ENCODE measurements at regions not wholly inside any gene's neighbourhood (a gene's known extent, or its start where the extent isn't known, plus 50 kb on each side); places are given as distances from the start of the nearest gene placed in this dataset.

DNA sequence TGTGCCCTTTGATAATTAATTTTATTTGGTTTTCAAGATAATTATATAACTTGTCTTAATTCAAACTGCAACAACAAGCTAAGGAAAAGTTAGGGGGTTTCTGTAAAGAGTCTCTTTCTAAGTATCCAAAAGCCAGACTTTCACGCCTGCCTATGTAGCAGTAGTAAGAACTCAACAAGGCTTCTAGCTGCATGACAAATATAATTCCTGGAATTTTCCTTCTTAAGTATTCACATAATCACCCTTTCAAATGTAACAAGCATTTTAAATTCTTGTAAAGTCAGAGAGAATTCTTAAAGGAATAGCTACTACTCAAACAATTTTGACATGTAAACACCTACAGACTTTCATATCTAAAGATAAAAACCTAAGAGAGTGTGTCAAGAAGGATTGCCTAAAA, 189.7 kb upstream of the NDST3 start:
- intact Hi-C loops (cut with micrococcal nuclease; ENCODE audit: unreplicated experiment) = no loop called here
- no TSS peak for BruUV-seq (replicated peaks)
- TF ChIP-seq POLR2AphosphoS5 (IDR thresholded peaks at IDR 0.05; ENCODE audit: low read depth, low read length) (no peak), TCF7L2 (IDR thresholded peaks at IDR 0.05; ENCODE audit: low read depth, low read length) (no peak), SIN3A (IDR thresholded peaks at IDR 0.05; ENCODE audit: borderline replicate concordance, insufficient read depth, low read depth, low read length) (no peak), CTCF (IDR thresholded peaks at IDR 0.05) (no peak)
- TF ChIP-seq, protein P1, sequence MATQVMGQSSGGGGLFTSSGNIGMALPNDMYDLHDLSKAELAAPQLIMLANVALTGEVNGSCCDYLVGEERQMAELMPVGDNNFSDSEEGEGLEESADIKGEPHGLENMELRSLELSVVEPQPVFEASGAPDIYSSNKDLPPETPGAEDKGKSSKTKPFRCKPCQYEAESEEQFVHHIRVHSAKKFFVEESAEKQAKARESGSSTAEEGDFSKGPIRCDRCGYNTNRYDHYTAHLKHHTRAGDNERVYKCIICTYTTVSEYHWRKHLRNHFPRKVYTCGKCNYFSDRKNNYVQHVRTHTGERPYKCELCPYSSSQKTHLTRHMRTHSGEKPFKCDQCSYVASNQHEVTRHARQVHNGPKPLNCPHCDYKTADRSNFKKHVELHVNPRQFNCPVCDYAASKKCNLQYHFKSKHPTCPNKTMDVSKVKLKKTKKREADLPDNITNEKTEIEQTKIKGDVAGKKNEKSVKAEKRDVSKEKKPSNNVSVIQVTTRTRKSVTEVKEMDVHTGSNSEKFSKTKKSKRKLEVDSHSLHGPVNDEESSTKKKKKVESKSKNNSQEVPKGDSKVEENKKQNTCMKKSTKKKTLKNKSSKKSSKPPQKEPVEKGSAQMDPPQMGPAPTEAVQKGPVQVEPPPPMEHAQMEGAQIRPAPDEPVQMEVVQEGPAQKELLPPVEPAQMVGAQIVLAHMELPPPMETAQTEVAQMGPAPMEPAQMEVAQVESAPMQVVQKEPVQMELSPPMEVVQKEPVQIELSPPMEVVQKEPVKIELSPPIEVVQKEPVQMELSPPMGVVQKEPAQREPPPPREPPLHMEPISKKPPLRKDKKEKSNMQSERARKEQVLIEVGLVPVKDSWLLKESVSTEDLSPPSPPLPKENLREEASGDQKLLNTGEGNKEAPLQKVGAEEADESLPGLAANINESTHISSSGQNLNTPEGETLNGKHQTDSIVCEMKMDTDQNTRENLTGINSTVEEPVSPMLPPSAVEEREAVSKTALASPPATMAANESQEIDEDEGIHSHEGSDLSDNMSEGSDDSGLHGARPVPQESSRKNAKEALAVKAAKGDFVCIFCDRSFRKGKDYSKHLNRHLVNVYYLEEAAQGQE (IDR thresholded peaks at IDR 0.05; ENCODE audit: insufficient read depth in 1 of 2, low read depth in 2 of 2, low read length in 1 of 2) = no peak
- Histone ChIP-seq H3K27me3 (ENCODE audit: control insufficient read depth, insufficient read depth, low read length) (no peaks in the 10 kb centered on the region), H3K4me1 (ENCODE audit: control insufficient read depth, insufficient read depth, low read length) (no peaks in the 10 kb centered on the region), H3K27ac (ENCODE audit: low read length) (no peak overlapping the region), H3K4me3 (ENCODE audit: low read depth in 2 of 2, low read length in 2 of 2) (no peak overlapping the region), H3K36me3 (ENCODE audit: control insufficient read depth, insufficient read depth, low read length) (no peaks in the 10 kb centered on the region), H3K9me3 (ENCODE audit: control insufficient read depth, insufficient read depth, low read depth, low read length) (no peaks in the 10 kb centered on the region)
- in situ Hi-C loops (cut with HindIII; ENCODE audit: low pct_unique_long_range_greater_than_20kb, low sequenced_read_pairs) = no loop called here
- CTCF ChIA-PET = no interaction called here
- POLR2A ChIA-PET = no interaction called here
- no peak for ATAC-seq
- DNase-seq (ENCODE audit: low read depth, low spot score) = no peak

DNA sequence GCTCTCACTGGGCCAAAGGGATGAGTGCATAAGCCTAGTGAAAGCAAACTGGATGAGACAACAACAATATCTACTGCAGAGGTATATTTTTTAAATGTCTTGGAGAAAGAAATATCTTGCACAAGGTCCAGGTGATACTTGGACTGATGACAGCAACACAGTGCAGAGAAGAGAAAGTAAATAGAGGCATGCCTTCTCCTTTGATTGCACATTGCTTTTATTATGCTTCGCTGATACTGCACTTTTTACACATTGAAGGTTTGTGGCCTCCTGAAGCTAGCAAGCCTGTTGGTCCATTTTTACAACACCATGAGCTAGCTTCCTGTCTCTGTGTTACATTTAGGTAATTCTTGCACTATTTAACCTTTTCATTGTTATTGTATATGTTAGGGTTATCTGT, 189.0 kb upstream of the NDST3 start:
- CTCF ChIA-PET = no interaction called here
- POLR2A ChIA-PET = no interaction called here

More for the DNA sequence above, 189.0 kb upstream of the NDST3 start:
- no TSS peak for BruUV-seq (replicated peaks)
- Histone ChIP-seq H3K9me3 (ENCODE audit: control insufficient read depth, insufficient read depth, low read depth, low read length) (no peaks in the 10 kb centered on the region), H3K27ac (ENCODE audit: low read length) (no peak overlapping the region), H3K27me3 (ENCODE audit: control insufficient read depth, insufficient read depth, low read length) (no peaks in the 10 kb centered on the region), H3K36me3 (ENCODE audit: control insufficient read depth, insufficient read depth, low read length) (no peaks in the 10 kb centered on the region), H3K4me1 (ENCODE audit: control insufficient read depth, insufficient read depth, low read length) (no peaks in the 10 kb centered on the region), H3K4me3 (ENCODE audit: low read depth in 2 of 2, low read length in 2 of 2) (no peak overlapping the region)
- in situ Hi-C loops (cut with HindIII; ENCODE audit: low pct_unique_long_range_greater_than_20kb, low sequenced_read_pairs) = no loop called here
- intact Hi-C loops (cut with micrococcal nuclease; ENCODE audit: unreplicated experiment) = no loop called here
- no peak for DNase-seq (ENCODE audit: low read depth, low spot score)
- TF ChIP-seq POLR2AphosphoS5 (IDR thresholded peaks at IDR 0.05; ENCODE audit: low read depth, low read length) (no peak), TCF7L2 (IDR thresholded peaks at IDR 0.05; ENCODE audit: low read depth, low read length) (no peak), CTCF (IDR thresholded peaks at IDR 0.05) (no peak), SIN3A (IDR thresholded peaks at IDR 0.05; ENCODE audit: borderline replicate concordance, insufficient read depth, low read depth, low read length) (no peak)
- TF ChIP-seq, protein P1 (IDR thresholded peaks at IDR 0.05; ENCODE audit: insufficient read depth in 1 of 2, low read depth in 2 of 2, low read length in 1 of 2) = no peak
- ATAC-seq = no peak
